T-helper 2 cell (primary cell): ENCODE measurements at regions not wholly inside any gene's neighbourhood (a gene's known extent, or its start where the extent isn't known, plus 50 kb on each side); places are given as distances from the start of the nearest gene placed in this dataset.

Experiments
- DNase-seq, 5 experiments: peaks; one replicate each; pipeline versions ENCODE4 v3.0.0 to v3.0.0-alpha.2; 2012 to 2022

GRCh38 chr1:69167876-69168275, 399.8 kb upstream of the LRRC7 start:
- no peak for DNase-seq

GRCh38 chr1:69171248-69171647, 396.5 kb upstream of the LRRC7 start:
- no peak for DNase-seq

- no peak for DNase-seq
These were observed 395.4 kb upstream of the LRRC7 start for GRCh38 chr1:69172003-69173000.

GRCh38 chr1:69175053-69175452, 392.7 kb upstream of the LRRC7 start:
- no peak for DNase-seq

- DNase-seq = no peak
These were observed 387.4 kb upstream of the LRRC7 start for GRCh38 chr1:69180358-69180757.

GRCh38 chr1:69185378-69185777, 382.3 kb upstream of the LRRC7 start:
- no peak for DNase-seq

- no peak for DNase-seq
These were observed 376.4 kb upstream of the LRRC7 start for GRCh38 chr1:69191335-69191734.

- DNase-seq = no peak
These were observed 372.6 kb upstream of the LRRC7 start for GRCh38 chr1:69195136-69195535.

- DNase-seq = no peak
These were observed 371.7 kb upstream of the LRRC7 start for GRCh38 chr1:69196071-69196470.

GRCh38 chr1:69197816-69198215, 369.9 kb upstream of the LRRC7 start:
- no peak for DNase-seq

- no peak for DNase-seq
These were observed 366.0 kb upstream of the LRRC7 start for GRCh38 chr1:69201716-69202115.

GRCh38 chr1:69203166-69203565, 364.6 kb upstream of the LRRC7 start:
- DNase-seq = no peak

- no peak for DNase-seq
These were observed 354.1 kb upstream of the LRRC7 start for GRCh38 chr1:69213644-69214043.

- no peak for DNase-seq
These were observed 351.8 kb upstream of the LRRC7 start for GRCh38 chr1:69215883-69216282.

- no peak for DNase-seq
These were observed 347.1 kb upstream of the LRRC7 start for GRCh38 chr1:69220672-69221071.

- no peak for DNase-seq
These were observed 346.2 kb upstream of the LRRC7 start for GRCh38 chr1:69221524-69221923.

- DNase-seq = no peak
These were observed 344.6 kb upstream of the LRRC7 start for GRCh38 chr1:69223156-69223555.

GRCh38 chr1:69228501-69228900, 339.2 kb upstream of the LRRC7 start:
- DNase-seq = no peak

GRCh38 chr1:69230208-69230607, 337.5 kb upstream of the LRRC7 start:
- DNase-seq = no peak

- no peak for DNase-seq
These were observed 334.3 kb upstream of the LRRC7 start for GRCh38 chr1:69233463-69233862.

- DNase-seq = no peak
These were observed 323.5 kb upstream of the LRRC7 start for GRCh38 chr1:69244211-69244610.

- no peak for DNase-seq
These were observed 321.6 kb upstream of the LRRC7 start for GRCh38 chr1:69246109-69246508.

GRCh38 chr1:69246710-69247109, 321.0 kb upstream of the LRRC7 start:
- DNase-seq = no peak

GRCh38 chr1:69252696-69253095, 315.0 kb upstream of the LRRC7 start:
- DNase-seq = no peak

GRCh38 chr1:69256036-69256435, 311.7 kb upstream of the LRRC7 start:
- DNase-seq = no peak
